ENCODE measurements at regions not wholly inside any gene's neighbourhood (a gene's known extent, or its start where the extent isn't known, plus 50 kb on each side); places are given as distances from the start of the nearest gene placed in this dataset.

DNA sequence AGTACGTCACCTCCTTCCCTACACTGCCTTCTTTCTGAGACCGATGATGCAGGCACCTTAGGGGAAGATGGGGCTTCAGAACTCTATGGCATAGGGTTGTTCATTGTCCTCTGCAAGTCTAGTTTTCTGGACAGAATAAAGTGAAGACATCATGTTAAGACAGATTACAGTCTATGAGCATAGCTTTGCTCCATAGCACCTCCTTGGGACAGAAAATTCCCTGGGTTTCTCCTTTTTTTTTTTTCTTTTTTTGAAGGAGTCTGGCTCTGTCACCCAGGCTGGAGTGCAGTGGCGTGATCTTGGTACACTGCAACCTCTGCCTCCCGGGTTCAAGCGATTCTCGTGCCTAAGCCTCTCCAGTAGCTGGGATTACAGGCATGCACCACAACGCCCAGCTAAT is 119.8 kb upstream of the CADM1 start:
- Histone ChIP-seq H3K27me3 (ENCODE audit: insufficient read depth, low read depth, low read length) (no peaks in the 10 kb centered on the region), H3F3A (ENCODE audit: insufficient read depth, low read length, poor library complexity, severe bottlenecking) (no peaks in the 10 kb centered on the region), H3K9me2 (ENCODE audit: insufficient read depth, low read length) (no peaks in the 10 kb centered on the region), H3K9me3 (ENCODE audit: low read length) (no peaks in the 10 kb centered on the region), H3K27ac (ENCODE audit: low read length) (no peak overlapping the region), H3K79me2 (replicated peaks; ENCODE audit: insufficient read depth, low read length) (no peaks in the 10 kb centered on the region), H3K4me2 (ENCODE audit: low read length) (no peak overlapping the region), H3K4me3 (ENCODE audit: low read length) (no peak overlapping the region), H3K9ac (ENCODE audit: low read length) (no peak overlapping the region), H4K20me1 (ENCODE audit: insufficient read depth) (no peaks in the 10 kb centered on the region), H2AFZ (ENCODE audit: low read depth, low read length) (no peak overlapping the region), H3K36me3 (ENCODE audit: insufficient read depth, low read length) (no peaks in the 10 kb centered on the region)
- no peak for TF ChIP-seq SMC3 (conservative IDR thresholded peaks at IDR 0.05; ENCODE audit: poor library complexity)

GRCh38 chr11:115623021-115623451 is 118.8 kb upstream of the CADM1 start:
- Histone ChIP-seq H4K20me1 (ENCODE audit: insufficient read depth) (no peaks in the 10 kb centered on the region), H3K9ac (ENCODE audit: low read length) (no peak overlapping the region), H3K4me3 (ENCODE audit: low read length) (no peak overlapping the region), H3K27ac (ENCODE audit: low read length) (no peak overlapping the region), H2AFZ (ENCODE audit: low read depth, low read length) (no peak overlapping the region), H3K9me3 (ENCODE audit: low read length) (no peaks in the 10 kb centered on the region), H3K36me3 (ENCODE audit: insufficient read depth, low read length) (no peaks in the 10 kb centered on the region), H3K9me2 (ENCODE audit: insufficient read depth, low read length) (no peaks in the 10 kb centered on the region), H3K27me3 (ENCODE audit: insufficient read depth, low read depth, low read length) (no peaks in the 10 kb centered on the region), H3K79me2 (replicated peaks; ENCODE audit: insufficient read depth, low read length) (no peaks in the 10 kb centered on the region), H3F3A (ENCODE audit: insufficient read depth, low read length, poor library complexity, severe bottlenecking) (no peaks in the 10 kb centered on the region), H3K4me2 (ENCODE audit: low read length) (no peak overlapping the region)
- no peak for TF ChIP-seq RAD21 (conservative IDR thresholded peaks at IDR 0.05)
- no peak for TF ChIP-seq TAF1 (IDR thresholded peaks at IDR 0.05; ENCODE audit: low read depth)
- TF ChIP-seq SMC3 (conservative IDR thresholded peaks at IDR 0.05; ENCODE audit: poor library complexity): no peak

GRCh38 chr11:115618428-115618827 is 114.2 kb upstream of the CADM1 start:
- Histone ChIP-seq H2AFZ (ENCODE audit: low read depth, low read length) (no peak overlapping the region), H3K4me2 (ENCODE audit: low read length) (no peak overlapping the region), H3K9me3 (ENCODE audit: low read length) (no peaks in the 10 kb centered on the region), H3K27me3 (ENCODE audit: insufficient read depth, low read depth, low read length) (no peaks in the 10 kb centered on the region), H3K27ac (ENCODE audit: low read length) (no peak overlapping the region), H3K9ac (ENCODE audit: low read length) (no peak overlapping the region), H3F3A (ENCODE audit: insufficient read depth, low read length, poor library complexity, severe bottlenecking) (no peaks in the 10 kb centered on the region), H4K20me1 (ENCODE audit: insufficient read depth) (no peaks in the 10 kb centered on the region), H3K36me3 (ENCODE audit: insufficient read depth, low read length) (no peaks in the 10 kb centered on the region), H3K79me2 (replicated peaks; ENCODE audit: insufficient read depth, low read length) (no peaks in the 10 kb centered on the region), H3K9me2 (ENCODE audit: insufficient read depth, low read length) (no peaks in the 10 kb centered on the region), H3K4me3 (ENCODE audit: low read length) (no peak overlapping the region)
- TF ChIP-seq, protein P1, sequence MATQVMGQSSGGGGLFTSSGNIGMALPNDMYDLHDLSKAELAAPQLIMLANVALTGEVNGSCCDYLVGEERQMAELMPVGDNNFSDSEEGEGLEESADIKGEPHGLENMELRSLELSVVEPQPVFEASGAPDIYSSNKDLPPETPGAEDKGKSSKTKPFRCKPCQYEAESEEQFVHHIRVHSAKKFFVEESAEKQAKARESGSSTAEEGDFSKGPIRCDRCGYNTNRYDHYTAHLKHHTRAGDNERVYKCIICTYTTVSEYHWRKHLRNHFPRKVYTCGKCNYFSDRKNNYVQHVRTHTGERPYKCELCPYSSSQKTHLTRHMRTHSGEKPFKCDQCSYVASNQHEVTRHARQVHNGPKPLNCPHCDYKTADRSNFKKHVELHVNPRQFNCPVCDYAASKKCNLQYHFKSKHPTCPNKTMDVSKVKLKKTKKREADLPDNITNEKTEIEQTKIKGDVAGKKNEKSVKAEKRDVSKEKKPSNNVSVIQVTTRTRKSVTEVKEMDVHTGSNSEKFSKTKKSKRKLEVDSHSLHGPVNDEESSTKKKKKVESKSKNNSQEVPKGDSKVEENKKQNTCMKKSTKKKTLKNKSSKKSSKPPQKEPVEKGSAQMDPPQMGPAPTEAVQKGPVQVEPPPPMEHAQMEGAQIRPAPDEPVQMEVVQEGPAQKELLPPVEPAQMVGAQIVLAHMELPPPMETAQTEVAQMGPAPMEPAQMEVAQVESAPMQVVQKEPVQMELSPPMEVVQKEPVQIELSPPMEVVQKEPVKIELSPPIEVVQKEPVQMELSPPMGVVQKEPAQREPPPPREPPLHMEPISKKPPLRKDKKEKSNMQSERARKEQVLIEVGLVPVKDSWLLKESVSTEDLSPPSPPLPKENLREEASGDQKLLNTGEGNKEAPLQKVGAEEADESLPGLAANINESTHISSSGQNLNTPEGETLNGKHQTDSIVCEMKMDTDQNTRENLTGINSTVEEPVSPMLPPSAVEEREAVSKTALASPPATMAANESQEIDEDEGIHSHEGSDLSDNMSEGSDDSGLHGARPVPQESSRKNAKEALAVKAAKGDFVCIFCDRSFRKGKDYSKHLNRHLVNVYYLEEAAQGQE (IDR thresholded peaks at IDR 0.05; ENCODE audit: borderline replicate concordance): no peak
- TF ChIP-seq POLR2AphosphoS5 (IDR thresholded peaks at IDR 0.05) (no peak), RAD21 (conservative IDR thresholded peaks at IDR 0.05) (no peak), MXI1 (conservative IDR thresholded peaks at IDR 0.05; ENCODE audit: poor library complexity, severe bottlenecking) (no peak), CTCF (IDR thresholded peaks at IDR 0.05; ENCODE audit: poor library complexity, severe bottlenecking) (no peak), TAF1 (IDR thresholded peaks at IDR 0.05; ENCODE audit: low read depth) (no peak), SMC3 (conservative IDR thresholded peaks at IDR 0.05; ENCODE audit: poor library complexity) (no peak), EZH2 (IDR thresholded peaks at IDR 0.05; ENCODE audit: borderline replicate concordance, insufficient read depth, low read length, poor library complexity, severe bottlenecking) (no peak), EP300 (conservative IDR thresholded peaks at IDR 0.05; ENCODE audit: poor library complexity, severe bottlenecking) (no peak)

Measured in neural cell (in vitro differentiated cells).